ENCODE measurements at regions not wholly inside any gene's neighbourhood (a gene's known extent, or its start where the extent isn't known, plus 50 kb on each side); places are given as distances from the start of the nearest gene placed in this dataset.

- no peak for DNase-seq
These were observed 91.0 kb downstream of the KLF12 start for GRCh38 chr13:74043237-74043636.

GRCh38 chr13:74040200-74040599 is 94.0 kb downstream of the KLF12 start:
- peak; percentile 27 for DNase-seq

- no peak for DNase-seq
These were observed 94.5 kb downstream of the KLF12 start for GRCh38 chr13:74039667-74040066.

- DNase-seq, result no peak
These were observed 95.0 kb downstream of the KLF12 start for GRCh38 chr13:74039154-74039553.

GRCh38 chr13:74037762-74038161 is 96.4 kb downstream of the KLF12 start:
- no peak for DNase-seq

- DNase-seq, result peak; percentile 58
These were observed 97.8 kb downstream of the KLF12 start for GRCh38 chr13:74036373-74036772.

GRCh38 chr13:74035896-74036295 is 98.3 kb downstream of the KLF12 start:
- DNase-seq, result no peak

- DNase-seq, result no peak
These were observed 101.9 kb downstream of the KLF12 start for GRCh38 chr13:74032325-74032724.

GRCh38 chr13:74027161-74027779 is 106.9 kb downstream of the KLF12 start:
- no peak for DNase-seq

- no peak for DNase-seq
These were observed 107.5 kb downstream of the KLF12 start for GRCh38 chr13:74026753-74027152.

GRCh38 chr13:74025369-74025768 is 108.8 kb downstream of the KLF12 start:
- DNase-seq, result no peak

GRCh38 chr13:74024856-74025255 is 109.3 kb downstream of the KLF12 start:
- no peak for DNase-seq

GRCh38 chr13:74024314-74024713 is 109.9 kb downstream of the KLF12 start:
- no peak for DNase-seq

- no peak for DNase-seq
These were observed 110.7 kb downstream of the KLF12 start for GRCh38 chr13:74023484-74023883.

- DNase-seq, result no peak
These were observed 112.7 kb downstream of the KLF12 start for GRCh38 chr13:74021505-74021904.

- no peak for DNase-seq
These were observed 116.2 kb downstream of the KLF12 start for GRCh38 chr13:74018062-74018431.

- DNase-seq, result no peak
These were observed 116.7 kb downstream of the KLF12 start for GRCh38 chr13:74017301-74018061.

- no peak for DNase-seq
These were observed 119.1 kb downstream of the KLF12 start for GRCh38 chr13:74015137-74015536.

- DNase-seq, result no peak
These were observed 125.0 kb downstream of the KLF12 start for GRCh38 chr13:74009100-74009668.

GRCh38 chr13:74006666-74007065 is 127.5 kb downstream of the KLF12 start:
- no peak for DNase-seq

- no peak for DNase-seq
These were observed 128.7 kb downstream of the KLF12 start for GRCh38 chr13:74005320-74006157.

GRCh38 chr13:74004109-74004508 is 130.1 kb downstream of the KLF12 start:
- DNase-seq, result no peak

GRCh38 chr13:74003374-74003773 is 130.8 kb downstream of the KLF12 start:
- no peak for DNase-seq
